Anterior cingulate cortex (tissue), 58 donors: ENCODE measurements at regions not wholly inside any gene's neighbourhood (a gene's known extent, or its start where the extent isn't known, plus 50 kb on each side); places are given as distances from the start of the nearest gene placed in this dataset.

ENCODE experiments used
- DNase-seq, 58 donors: peaks; one replicate each; lab custom pipeline; 2025; lab: John Stamatoyannopoulos, UW

DNA sequence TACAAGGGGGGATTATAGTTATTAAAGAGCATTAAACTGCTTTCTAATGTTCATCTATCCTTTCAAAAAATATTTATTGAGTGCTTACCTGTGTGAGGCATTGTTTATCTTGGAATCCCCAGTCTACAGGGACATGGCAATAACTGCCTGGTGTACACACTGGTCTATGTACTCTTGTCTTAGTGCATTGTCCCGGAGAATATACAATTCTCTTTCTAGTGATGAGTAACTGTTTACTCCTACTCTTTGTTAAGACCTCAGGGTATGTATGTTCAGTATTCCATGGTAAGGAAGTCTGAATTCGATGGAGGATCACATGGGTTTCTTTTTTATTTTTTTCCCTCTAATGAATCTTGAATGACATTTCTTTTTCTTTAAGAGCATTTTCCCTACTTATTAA is 772.4 kb upstream of the NR2F2 start:
- DNase-seq, result no peak

GRCh38 chr15:95558916-95559315 is 771.6 kb upstream of the NR2F2 start:
- DNase-seq, result no peak

DNA sequence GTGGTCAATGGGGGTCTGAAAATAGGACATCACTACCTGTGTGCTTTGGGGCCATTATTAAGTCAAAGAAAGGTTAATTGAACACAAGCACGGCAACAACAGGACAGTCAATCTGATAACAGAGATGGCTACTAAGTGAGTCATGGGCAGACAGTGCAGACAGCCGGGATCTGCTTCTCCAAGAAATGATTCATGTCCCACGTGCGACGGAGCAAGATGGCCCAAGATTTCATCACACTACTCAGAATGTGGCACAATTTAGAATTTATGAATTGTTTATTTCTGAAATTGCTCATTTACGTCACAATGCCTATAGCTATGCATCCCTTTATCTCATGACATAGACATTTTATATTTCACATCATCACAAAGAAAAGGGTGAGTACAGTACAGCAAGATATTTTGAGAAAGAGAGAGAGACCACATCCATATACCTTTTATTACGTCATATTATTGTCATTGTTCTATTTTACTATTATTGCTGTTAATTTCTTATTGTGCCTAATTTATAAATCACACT is 770.6 kb upstream of the NR2F2 start:
- no peak for DNase-seq

- no peak for DNase-seq
Measured at GRCh38 chr15:95561463-95561862, 769.0 kb upstream of the NR2F2 start.

DNA sequence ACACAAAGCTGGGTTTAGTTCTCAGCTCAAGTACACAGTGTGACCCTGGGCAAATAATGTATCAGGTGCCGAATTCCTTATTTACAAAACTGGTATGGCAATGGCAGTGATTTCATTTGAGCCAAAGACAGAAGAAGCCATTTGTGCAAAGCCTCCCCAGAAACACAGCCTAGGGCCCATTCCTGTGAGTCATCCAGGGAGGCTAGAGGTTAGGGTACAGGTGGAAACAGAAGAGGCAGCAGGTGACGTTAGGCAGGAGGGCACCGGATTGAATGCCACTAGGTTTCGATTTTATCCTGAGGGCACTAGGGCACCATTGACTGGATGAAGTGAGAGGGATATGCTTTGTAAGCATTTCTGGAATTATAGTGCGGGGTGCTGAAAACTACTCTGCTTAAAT is 766.9 kb upstream of the NR2F2 start:
- no peak for DNase-seq

GRCh38 chr15:95565016-95565600 is 765.4 kb upstream of the NR2F2 start:
- no peak for DNase-seq

DNA sequence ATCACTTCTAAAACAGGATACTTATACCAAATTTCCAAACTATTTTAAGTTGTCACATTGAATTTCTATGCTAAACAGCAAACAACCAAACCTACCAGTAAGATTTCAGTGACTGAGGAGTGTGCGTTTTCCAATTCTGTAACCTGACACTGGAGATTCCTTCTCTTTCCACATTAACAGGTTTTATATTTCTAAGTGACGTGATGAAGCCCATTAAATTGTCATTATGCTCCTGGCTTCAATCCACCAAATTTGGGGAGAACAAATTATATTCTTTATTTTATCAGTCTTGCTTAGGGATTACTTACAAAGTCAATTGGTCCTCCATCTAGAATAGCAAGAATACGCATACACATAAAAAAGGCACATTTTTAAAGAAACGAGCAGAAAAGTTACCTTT is 764.8 kb upstream of the NR2F2 start:
- DNase-seq, result no peak

- DNase-seq, result no peak
Measured at GRCh38 chr15:95567686-95568085, 762.8 kb upstream of the NR2F2 start.

DNA sequence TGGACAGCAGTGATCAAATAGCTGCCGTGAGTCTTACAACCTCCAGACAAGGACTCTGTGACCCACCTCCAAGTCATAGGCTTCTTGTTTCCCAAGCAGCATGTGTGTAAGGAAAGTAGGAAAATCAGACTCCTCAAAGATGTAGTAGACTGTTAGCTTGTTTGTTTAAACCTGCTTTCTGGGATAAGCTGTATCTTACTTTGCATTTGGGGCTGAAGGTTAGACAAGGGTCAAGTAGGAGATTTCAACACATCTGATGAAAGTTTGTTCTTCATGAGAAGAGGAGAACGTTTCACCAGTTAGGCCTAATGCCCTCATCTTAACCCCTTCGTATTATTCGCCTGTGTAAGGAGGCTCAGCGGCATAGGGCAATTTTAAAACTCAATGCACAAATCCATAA is 756.4 kb upstream of the NR2F2 start:
- no peak for DNase-seq

DNA sequence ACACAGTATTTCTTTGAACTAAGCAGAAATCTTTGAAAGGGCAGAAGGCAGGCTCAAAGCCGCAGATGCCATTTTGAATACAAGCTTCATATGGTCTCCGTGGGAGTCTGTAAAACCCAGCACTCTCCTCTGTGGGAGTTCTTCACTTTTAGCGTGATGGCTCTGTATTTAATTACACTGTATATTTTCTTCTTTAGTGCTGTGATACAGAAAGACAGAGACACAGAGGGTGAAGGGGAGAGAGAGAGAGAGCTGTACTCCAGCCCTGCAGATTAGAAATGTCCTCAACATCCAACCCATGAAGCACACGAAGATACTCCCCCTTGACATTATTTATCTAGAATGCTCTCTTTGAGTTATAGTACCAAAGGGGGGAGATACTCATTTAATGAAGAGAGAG is 752.6 kb upstream of the NR2F2 start:
- DNase-seq, result no peak

GRCh38 chr15:95580121-95580520 is 750.4 kb upstream of the NR2F2 start:
- no peak for DNase-seq

DNA sequence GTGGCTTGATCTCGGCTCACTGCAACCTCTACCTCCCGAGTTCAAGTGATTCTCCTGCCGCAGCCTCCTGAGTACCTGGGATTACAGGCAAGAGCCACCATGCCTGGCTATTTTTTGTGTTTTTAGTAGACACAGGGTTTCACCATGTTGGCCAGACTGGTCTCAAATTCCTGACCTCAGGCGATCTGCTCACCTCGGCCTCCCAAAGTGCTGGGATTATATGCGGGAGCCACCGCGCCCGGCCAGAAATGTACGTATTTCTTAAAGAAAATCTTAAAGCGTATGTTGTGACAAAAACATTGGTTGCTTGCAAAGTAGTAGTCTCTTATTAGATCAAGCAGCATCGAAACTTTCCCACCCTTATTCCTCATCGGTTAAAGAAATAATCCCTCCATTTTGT is 748.9 kb upstream of the NR2F2 start:
- DNase-seq, result no peak

DNA sequence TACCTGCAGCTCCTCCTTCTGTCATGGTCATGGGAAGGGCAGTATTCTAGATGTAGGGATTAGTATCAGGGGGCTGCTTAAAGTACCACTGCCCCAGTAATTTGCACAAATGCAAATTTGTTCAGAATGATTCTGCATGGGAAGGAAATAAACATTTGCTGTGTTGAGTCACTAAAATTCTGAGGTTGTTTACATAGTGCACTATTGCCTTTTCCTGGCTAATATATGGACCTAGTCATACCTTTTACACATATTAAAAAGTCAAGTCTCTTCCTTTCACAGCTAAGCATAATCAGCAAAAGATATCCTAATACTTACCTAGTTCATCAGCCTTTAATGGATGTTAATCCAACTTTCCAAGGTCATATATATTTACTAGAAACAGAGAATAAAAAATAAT is 746.4 kb upstream of the NR2F2 start:
- DNase-seq, result no peak

- no peak for DNase-seq
Measured at GRCh38 chr15:95588056-95588455, 742.4 kb upstream of the NR2F2 start.

- no peak for DNase-seq
Measured at GRCh38 chr15:95590533-95591044, 739.9 kb upstream of the NR2F2 start.

DNA sequence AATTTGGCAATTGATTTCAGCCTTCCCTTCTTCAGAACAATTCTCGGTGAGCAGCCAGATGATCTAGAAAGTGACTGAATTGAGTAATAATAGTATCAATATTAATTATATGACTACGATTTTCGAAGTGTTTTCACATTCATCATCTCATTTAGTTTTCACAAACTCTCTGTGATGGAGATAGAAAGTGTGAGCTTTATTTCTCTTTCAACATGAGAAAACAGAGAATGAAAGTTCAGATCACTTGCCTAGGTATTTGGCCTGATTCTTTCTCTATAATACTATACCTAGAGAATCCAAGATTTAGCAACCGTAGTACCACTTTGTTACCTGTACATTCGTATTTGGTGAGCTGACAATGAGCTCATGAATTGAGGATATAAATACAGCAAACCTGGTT is 739.2 kb upstream of the NR2F2 start:
- DNase-seq, result no peak

DNA sequence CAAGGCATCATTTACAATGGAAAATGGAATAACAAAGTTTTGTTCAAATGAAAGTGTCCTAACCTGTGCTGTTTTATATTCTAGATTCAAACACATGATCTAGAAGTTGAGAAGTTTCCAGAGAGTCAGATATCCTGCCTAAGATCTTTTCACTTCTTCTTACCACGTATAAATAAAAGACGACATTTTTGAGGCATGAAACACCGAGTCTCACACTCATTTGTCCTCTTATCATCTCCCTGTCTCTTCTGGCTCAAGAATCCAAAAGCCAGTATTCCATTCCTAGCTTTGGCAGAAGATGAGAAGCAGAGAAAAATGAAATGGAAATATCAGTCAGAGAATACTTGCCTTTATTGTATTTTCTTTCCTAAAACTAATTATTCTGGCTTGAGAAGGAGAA is 738.6 kb upstream of the NR2F2 start:
- no peak for DNase-seq

- no peak for DNase-seq
Measured at GRCh38 chr15:95594496-95594895, 736.0 kb upstream of the NR2F2 start.

DNA sequence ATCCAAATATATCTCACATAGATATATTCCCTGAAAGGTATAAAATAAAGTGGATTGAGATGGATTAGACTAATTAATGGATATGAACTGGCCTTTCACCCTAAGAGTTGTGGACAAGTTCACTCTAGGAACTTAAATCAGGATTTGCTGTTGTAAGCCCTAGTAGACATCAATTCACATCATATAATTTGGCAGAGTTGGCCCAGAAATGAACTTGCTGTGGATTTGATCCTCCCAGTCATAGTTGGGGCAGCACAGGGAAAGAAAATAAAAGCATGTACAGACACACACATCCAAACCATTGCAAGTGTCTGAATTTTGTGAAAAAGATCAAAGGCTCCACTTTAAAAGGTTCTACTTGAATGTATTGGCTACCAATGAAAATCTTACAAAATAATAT is 734.7 kb upstream of the NR2F2 start:
- no peak for DNase-seq

- DNase-seq, result no peak
Measured at GRCh38 chr15:95596496-95596895, 734.0 kb upstream of the NR2F2 start.

- DNase-seq, result no peak
Measured at GRCh38 chr15:95598251-95598855, 732.1 kb upstream of the NR2F2 start.

- no peak for DNase-seq
Measured at GRCh38 chr15:95600367-95600766, 730.1 kb upstream of the NR2F2 start.
